Cerebellar cortex (tissue), 1 donor: ENCODE measurements at regions not wholly inside any gene's neighbourhood (a gene's known extent, or its start where the extent isn't known, plus 50 kb on each side); places are given as distances from the start of the nearest gene placed in this dataset.

ENCODE experiments used
- DNase-seq: peaks from one replicate; pipeline ENCODE4 v3.0.0-alpha.2; 2015; ENCODE audit warnings: low spot score

DNA sequence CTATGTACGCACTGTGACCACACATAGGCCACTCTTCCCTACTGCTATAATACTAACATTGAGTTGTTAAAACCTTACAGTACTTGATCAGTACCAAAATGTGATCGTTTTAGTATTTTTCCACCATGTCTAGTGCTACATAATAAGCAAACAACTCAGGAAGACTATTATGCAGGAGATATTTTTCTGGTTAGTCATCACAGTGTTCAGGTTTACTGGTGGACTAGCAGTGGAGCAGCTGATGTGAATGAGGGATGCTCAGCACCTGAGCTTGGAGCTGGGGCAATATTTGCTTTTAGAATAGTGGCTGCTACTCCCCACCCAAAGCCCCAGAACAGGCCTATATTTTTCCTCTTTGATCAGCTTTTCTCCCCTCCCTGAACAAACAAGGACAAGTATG is 513.1 kb downstream of the KCNH5 start:
- DNase-seq = no peak

GRCh38 chr14:62546862-62547474 is 498.3 kb downstream of the KCNH5 start:
- no peak for DNase-seq

GRCh38 chr14:62557416-62557815 is 487.8 kb downstream of the KCNH5 start:
- no peak for DNase-seq

DNA sequence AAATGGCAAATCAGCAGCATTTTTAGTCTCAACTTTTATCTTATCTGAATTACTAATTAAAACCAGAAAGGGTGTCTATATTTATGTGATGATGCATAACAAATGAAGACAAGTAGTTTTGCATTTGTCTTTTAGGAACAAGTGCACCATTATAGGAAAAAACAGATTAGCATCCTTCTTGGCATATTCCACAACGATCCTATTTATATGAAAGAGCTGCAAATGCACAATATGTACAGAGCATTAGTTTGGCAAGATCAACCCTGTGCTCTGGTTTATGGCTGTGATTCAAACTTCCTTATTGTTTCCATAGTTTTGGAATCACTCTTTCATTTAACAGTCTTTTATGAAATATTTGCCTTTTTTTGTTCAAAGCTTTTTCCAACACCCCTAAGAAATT is 486.8 kb downstream of the KCNH5 start:
- DNase-seq = no peak

DNA sequence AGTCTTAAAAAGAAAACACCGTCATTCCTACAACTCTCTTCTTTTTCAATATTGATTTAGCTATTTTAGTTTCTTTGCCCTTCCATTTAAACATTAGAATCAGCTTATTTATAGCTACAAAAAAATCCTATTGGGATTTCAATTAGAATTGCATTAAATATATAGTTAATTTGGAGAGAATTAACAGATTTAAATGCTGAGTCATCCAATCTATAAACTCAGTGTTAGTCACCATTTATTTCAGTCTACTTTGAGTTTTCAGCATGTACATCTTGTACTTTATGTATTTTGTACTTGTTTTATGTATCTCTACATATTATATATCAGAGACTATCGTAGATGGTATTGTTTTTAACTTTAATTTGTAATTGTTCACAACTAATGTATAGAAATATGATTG is 460.0 kb downstream of the KCNH5 start:
- DNase-seq = no peak

GRCh38 chr14:62592877-62593276 is 452.4 kb downstream of the KCNH5 start:
- no peak for DNase-seq

DNA sequence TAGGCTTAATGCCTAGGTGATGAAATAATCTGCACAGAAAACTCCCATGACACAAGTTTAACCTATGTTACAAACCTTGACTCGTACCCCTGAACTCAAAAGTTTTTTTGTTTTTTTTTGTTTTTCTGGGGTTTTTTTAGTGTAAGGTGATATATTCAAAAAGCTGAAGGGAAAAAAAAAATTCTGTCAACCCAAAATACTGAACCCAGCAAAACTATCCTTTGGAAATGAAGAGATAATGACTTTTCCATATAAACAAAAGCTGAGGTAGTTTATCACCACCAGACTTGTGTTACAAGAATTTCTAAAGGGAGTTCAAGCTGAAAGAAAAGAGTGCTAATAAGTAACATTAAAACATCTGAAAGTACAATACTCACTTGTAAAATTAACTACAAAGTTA is 448.1 kb downstream of the KCNH5 start:
- no peak for DNase-seq

DNA sequence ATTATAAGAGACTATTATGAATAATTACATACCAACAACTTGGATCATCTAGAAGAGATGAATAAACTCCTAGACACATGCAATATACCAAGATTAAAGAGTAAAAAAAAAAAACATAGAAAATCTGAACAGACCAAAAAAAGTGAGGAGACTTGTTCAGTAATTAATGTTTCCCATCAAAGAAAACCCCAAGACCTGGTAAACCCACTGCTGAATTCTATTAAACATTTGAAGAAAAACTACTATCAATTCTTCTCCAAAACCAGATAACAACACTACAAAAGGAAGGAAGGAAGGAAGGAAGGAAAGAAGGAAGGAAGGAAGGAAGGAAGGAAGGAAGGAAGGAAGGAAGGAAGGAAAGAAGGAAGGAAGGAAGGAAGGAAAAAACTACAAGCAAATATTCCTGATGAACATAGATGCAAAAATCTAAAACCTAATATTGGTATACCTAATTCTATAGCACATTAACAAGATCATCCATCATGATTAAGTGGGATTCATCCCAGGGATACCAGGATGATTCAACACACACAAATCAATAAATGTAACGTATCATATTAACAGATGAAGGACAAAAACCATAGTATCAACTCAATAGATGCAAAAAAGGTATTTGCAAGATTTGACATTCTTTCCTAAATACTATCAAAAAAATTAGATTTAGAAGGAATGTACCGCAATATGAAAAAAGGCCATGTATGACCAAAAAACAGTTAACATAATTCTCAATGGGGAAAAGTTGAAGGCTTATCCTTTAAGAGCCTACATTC is 445.5 kb downstream of the KCNH5 start:
- DNase-seq = no peak

- DNase-seq = no peak
Measured at GRCh38 chr14:62602712-62603111, 442.5 kb downstream of the KCNH5 start.

DNA sequence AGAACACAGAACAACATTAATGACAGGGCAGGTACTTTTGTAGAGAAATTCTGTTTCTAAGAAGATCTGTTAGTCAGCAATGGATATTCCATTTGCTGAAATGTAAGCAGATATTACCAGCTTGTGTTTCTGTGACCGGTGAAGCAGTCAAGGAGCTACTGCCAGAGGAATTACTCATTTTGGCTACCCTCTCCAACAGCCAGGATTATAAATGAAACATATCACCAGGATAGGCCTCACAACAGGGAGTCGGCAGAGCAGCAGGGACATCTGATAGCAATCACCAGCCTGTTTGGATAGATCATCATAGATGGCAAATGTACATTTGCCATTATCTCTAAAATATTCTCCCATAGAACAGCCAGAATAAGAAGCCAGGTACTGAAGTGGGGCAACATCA is 440.7 kb downstream of the KCNH5 start:
- DNase-seq = no peak

DNA sequence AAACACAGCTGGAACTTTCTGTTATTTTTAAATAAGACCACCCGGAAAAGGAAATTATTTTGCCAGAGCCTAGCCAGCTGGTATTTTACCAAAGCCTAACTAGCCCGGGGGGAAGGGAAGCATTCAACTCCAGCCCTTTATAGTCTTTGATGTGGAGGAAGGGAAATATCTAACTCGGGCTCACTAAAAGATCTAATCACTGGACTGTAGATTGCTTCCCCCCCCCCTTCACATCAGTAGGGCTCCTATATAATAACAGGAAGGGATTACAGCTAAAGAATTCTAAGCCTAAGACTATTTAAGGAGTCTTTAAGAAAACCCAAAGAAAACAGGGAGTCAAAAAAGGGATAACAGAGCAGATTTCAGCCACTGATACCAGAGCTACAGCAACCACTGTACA is 431.1 kb downstream of the KCNH5 start:
- no peak for DNase-seq

DNA sequence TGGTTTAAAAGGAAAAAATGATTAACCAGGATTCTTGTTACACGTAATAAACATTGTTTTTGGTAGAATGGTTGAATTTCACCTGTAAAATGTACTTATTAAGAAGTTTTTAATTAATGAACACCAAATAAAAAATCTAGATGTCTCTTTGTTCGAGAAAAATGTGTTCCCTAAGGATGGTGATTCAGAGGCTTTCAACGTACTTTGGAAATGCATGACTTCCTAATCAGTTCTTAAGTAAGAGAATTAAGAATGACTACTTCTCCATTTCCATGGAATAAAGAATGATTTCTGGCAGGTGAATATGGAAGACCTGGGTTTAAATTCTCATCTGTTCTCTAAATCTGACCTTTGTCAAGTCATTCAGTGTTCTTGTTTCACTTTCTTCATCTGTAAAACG is 428.6 kb downstream of the KCNH5 start:
- no peak for DNase-seq

GRCh38 chr14:62626416-62626815 is 418.8 kb downstream of the KCNH5 start:
- DNase-seq = no peak

DNA sequence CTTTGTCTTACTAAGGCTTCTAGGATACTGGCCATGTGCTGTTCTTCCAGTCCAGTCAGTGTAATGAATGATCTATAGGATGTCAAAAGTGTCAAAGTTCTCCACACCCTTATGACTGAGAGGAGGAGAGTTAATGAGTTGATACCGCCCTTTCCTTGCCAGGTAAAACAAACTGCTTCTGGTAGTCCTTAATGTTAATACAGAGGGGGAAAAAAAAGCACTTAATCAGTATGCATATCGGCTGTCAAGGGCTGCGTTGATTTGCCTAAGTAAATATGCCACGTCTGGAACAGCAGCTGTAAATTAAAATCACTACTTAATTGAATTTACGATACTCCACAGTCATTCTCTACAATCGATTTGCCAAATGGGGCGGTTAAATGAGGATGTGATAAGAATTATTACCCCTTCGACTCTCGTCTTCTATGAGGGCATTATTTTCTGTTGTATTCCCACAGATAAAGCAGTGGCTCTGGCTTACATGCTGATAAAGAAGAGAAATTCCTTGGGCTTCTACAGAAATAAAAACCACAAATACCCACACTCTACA is 416.0 kb downstream of the KCNH5 start:
- no peak for DNase-seq

- no peak for DNase-seq
Measured at GRCh38 chr14:62631176-62631575, 414.1 kb downstream of the KCNH5 start.

GRCh38 chr14:62632771-62633170 is 412.5 kb downstream of the KCNH5 start:
- DNase-seq = no peak

GRCh38 chr14:62645649-62646048 is 399.6 kb downstream of the KCNH5 start:
- no peak for DNase-seq
